ENCODE measurements at regions not wholly inside any gene's neighbourhood (a gene's known extent, or its start where the extent isn't known, plus 50 kb on each side); places are given as distances from the start of the nearest gene placed in this dataset.

- TF ChIP-seq CTCF (IDR thresholded peaks at IDR 0.05): no peak
These were observed 223.1 kb upstream of the PPP2R2D start for GRCh38 chr10:131677671-131678070.

DNA sequence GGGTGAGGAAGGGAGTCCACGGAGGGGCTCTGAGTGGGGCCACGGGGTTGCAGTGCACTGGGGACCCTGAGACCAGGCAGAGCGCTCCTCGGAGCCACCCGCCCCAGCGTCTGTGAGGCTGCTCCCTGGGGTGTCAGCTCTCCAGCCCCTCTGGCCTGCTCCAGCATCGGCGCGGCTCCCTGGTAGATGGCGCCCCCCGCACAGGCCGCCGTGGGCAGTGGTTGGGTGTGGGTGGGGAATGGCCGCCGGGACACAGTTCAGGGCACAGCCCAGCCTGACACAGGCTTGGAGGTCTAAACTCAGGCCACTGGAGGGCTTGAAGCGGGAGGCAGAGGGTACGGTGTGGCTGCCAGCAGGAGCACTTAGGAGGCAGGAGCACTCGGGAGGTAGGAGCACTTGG lies 222.6 kb upstream of the PPP2R2D start:
- TF ChIP-seq CTCF (IDR thresholded peaks at IDR 0.05): no peak

DNA sequence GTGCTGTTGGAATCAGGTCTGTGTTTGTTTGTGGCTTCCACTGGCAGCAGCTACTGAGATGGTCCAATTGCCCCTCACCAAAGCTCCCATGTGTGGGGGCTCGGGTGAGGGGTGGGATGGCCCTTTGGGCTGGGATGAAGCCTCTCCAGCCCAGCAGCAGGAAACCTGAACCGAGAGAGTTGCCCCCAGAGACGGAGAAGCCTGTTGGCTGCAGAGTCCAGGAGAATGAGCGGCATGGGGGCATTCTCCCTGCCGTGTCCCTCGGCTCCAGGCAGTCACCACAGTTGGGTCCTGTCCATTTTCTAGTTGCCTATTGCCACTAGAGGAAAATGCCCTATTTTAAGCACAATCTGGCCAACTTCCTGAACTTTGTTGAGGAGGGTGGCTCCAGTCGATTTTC lies 222.2 kb upstream of the PPP2R2D start:
- TF ChIP-seq CTCF (IDR thresholded peaks at IDR 0.05): no peak

DNA sequence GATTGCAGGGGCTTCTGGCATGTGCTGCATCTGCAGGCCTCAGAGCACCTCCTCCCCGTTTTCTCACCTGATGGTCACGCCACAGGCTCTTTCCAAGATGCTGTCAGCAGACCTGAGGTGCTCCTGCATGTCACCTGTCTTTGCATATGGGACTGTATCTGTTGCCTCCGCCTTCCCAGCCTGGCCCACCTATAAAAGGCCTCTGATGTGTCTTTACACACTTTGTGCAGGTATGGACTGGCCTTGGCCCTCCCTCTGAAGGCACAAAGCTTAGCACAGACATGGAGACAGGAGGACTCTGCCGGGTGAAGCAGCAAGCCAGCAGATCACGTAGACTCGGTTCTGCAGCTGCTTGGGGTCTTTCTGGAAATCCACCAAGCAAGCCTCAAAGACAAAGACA lies 220.9 kb upstream of the PPP2R2D start:
- no peak for TF ChIP-seq CTCF (IDR thresholded peaks at IDR 0.05)

- no peak for TF ChIP-seq CTCF (IDR thresholded peaks at IDR 0.05)
These were observed 219.7 kb upstream of the PPP2R2D start for GRCh38 chr10:131681122-131681521.

- TF ChIP-seq CTCF (IDR thresholded peaks at IDR 0.05): no peak
These were observed 219.2 kb upstream of the PPP2R2D start for GRCh38 chr10:131681656-131682055.

DNA sequence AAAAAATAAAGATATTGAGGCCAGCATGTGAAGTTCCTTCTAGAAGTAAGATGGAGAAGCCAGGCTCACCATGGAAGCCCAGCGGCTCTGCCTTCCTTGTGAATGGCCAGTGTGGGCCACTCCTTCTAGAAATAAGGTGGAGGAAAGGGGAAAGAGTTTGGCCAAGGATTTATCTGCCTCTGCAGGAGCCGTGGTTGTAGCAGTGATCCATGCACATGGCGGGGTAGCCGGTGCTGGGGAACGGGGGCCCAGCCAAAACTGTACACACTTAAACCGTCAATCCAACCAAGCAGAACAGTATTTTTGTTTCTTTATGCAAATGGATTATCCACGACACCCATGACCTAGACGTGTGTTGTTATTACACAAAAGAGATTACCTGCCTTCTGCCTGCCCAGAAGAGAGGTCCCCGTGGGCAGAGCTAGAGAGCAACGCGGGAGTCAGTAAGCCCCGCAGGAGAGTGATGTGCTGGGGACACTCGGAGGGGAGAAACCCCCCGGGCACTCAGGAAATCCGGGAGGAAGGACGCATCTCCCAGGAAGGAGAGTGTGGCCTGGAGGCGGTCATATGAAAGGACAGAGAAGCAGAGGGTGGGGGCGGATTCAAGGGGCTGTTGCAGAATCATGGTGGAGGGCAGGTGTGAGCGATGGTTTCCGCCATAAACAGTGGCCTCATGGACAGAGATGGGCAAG lies 218.4 kb upstream of the PPP2R2D start:
- no peak for TF ChIP-seq CTCF (IDR thresholded peaks at IDR 0.05)

All from LNCAP (cell line).